HEK293 (cell line): ENCODE measurements at regions not wholly inside any gene's neighbourhood (a gene's known extent, or its start where the extent isn't known, plus 50 kb on each side); places are given as distances from the start of the nearest gene placed in this dataset.

Experiments
- CTCF ChIA-PET: fragments of 350-600 bp; formaldehyde crosslinking; extraction: SDS; loops from one replicate; lab custom pipeline; 2021; ENCODE audit warnings: antibody characterized with exemption; lab: Yijun Ruan, JAX
- POLR2A ChIA-PET: fragments of 300-600 bp; formaldehyde crosslinking; extraction: SDS; loops from one replicate; lab custom pipeline; 2020; ENCODE audit warnings: antibody characterized with exemption, inconsistent platforms; lab: Yijun Ruan, JAX
- H3K27ac ChIP-seq: fragments of 200-500 bp; sonication (Bioruptor generic); 2 replicates; pipeline ENCODE4 v1.5.1; 2014; ENCODE audit warnings: low read depth, low read length, control low read depth, inconsistent platforms; ENCODE audit errors: extremely low read depth
- H3K36me3 ChIP-seq, 2 experiments: fragments of 200-500 bp in 1 of 2; sonication (Bioruptor generic) in 1 of 2; 1 replicate in 1 of 2; 2 replicates in 1 of 2; pipeline ENCODE4 v1.5.1; 2014 to 2017; ENCODE audit warnings: inconsistent platforms in 2 of 2, low read length in 2 of 2; ENCODE audit not compliant: control insufficient read depth in 2 of 2, insufficient read depth in 1 of 2
- H3K4me1 ChIP-seq: fragments of 200-500 bp; sonication (Bioruptor generic); 2 replicates; pipeline ENCODE4 v1.5.1; 2014; ENCODE audit warnings: mild to moderate bottlenecking, low read length, inconsistent platforms; ENCODE audit not compliant: control insufficient read depth, insufficient read depth
- H3K4me3 ChIP-seq: 2 replicates; pipeline ENCODE4 v1.5.1; 2011; ENCODE audit warnings: low read depth, mild to moderate bottlenecking, control low read depth, low read length, moderate library complexity
- H3K9me3 ChIP-seq: fragments of 200-500 bp; sonication (Bioruptor generic); 2 replicates; pipeline ENCODE4 v1.5.1; 2014; ENCODE audit warnings: low read depth, low read length, inconsistent platforms; ENCODE audit not compliant: control insufficient read depth, insufficient read depth
- BCL11A ChIP-seq: fragments of 450-650 bp; formaldehyde crosslinking; IDR thresholded peaks from 2 replicates; pipeline ENCODE4 v1.5.1; 2016; ENCODE audit warnings: low read depth, missing biosample characterization, missing genetic modification characterization
- BCL6B ChIP-seq: fragments of 450-650 bp; formaldehyde crosslinking; IDR thresholded peaks from 2 replicates; pipeline ENCODE4 v1.5.1; 2017; ENCODE audit warnings: missing biosample characterization, missing genetic modification characterization
- KLF16 ChIP-seq: fragments of 450-650 bp; formaldehyde crosslinking; IDR thresholded peaks from 2 replicates; pipeline ENCODE4 v1.5.1; 2017; ENCODE audit warnings: missing biosample characterization, missing genetic modification characterization
- MEIS1 ChIP-seq: sonication (generic); formaldehyde crosslinking; IDR thresholded peaks from 2 replicates; pipeline ENCODE4 v1.8.1; 2022; ENCODE audit warnings: missing genetic modification reagents, mild to moderate bottlenecking, borderline replicate concordance
- MYNN ChIP-seq: fragments of 450-650 bp; formaldehyde crosslinking; IDR thresholded peaks from 2 replicates; pipeline ENCODE4 v1.5.1; 2016; ENCODE audit warnings: missing biosample characterization, missing genetic modification characterization, borderline replicate concordance
- MZF1 ChIP-seq: fragments of 450-650 bp; formaldehyde crosslinking; IDR thresholded peaks from 2 replicates; pipeline ENCODE4 v1.5.1; 2017; ENCODE audit warnings: missing biosample characterization, missing genetic modification characterization, borderline replicate concordance
- OSR2 ChIP-seq: fragments of 450-650 bp; formaldehyde crosslinking; IDR thresholded peaks from 2 replicates; pipeline ENCODE4 v1.5.1; 2016; ENCODE audit warnings: missing biosample characterization, missing genetic modification characterization
- PRDM1 ChIP-seq: fragments of 450-650 bp; formaldehyde crosslinking; IDR thresholded peaks from 2 replicates; pipeline ENCODE4; 2016; ENCODE audit warnings: missing biosample characterization, missing genetic modification characterization
- RBAK ChIP-seq: fragments of 450-650 bp; formaldehyde crosslinking; IDR thresholded peaks from 2 replicates; pipeline ENCODE4 v1.5.1; 2016; ENCODE audit warnings: missing biosample characterization, missing genetic modification characterization
- SETDB1 ChIP-seq: IDR thresholded peaks from one replicate; pipeline ENCODE4 v1.6.1; 2017; ENCODE audit warnings: mild to moderate bottlenecking, low read length, moderate library complexity, mixed read lengths; ENCODE audit not compliant: insufficient read length
- TRIM28 ChIP-seq: IDR thresholded peaks from 2 replicates; pipeline ENCODE4 v1.6.1; 2011; ENCODE audit warnings: low read length, control low read depth, borderline replicate concordance
- ZFP69B ChIP-seq: fragments of 450-650 bp; formaldehyde crosslinking; IDR thresholded peaks from 2 replicates; pipeline ENCODE4 v1.5.1; 2016; ENCODE audit warnings: missing biosample characterization, missing genetic modification characterization
- ZNF10 ChIP-seq: fragments of 450-650 bp; formaldehyde crosslinking; IDR thresholded peaks from 2 replicates; pipeline ENCODE4 v1.5.1; 2017; ENCODE audit warnings: missing biosample characterization, missing genetic modification characterization
- ZNF138 ChIP-seq: fragments of 450-650 bp; formaldehyde crosslinking; IDR thresholded peaks from 2 replicates; pipeline ENCODE4 v1.5.1; 2016; ENCODE audit warnings: missing biosample characterization, missing genetic modification characterization, borderline replicate concordance
- ZNF239 ChIP-seq: fragments of 450-650 bp; formaldehyde crosslinking; IDR thresholded peaks from 2 replicates; pipeline ENCODE4 v1.5.1; 2016; ENCODE audit warnings: missing biosample characterization, missing genetic modification characterization
- ZNF24 ChIP-seq: fragments of 450-650 bp; formaldehyde crosslinking; IDR thresholded peaks from 2 replicates; pipeline ENCODE4 v1.5.1; 2016; ENCODE audit warnings: missing biosample characterization, missing genetic modification characterization
- ZNF26 ChIP-seq: fragments of 450-650 bp; formaldehyde crosslinking; IDR thresholded peaks from 2 replicates; pipeline ENCODE4 v1.5.1; 2016; ENCODE audit warnings: missing biosample characterization, missing genetic modification characterization
- ZNF266 ChIP-seq: fragments of 450-650 bp; formaldehyde crosslinking; IDR thresholded peaks from 2 replicates; pipeline ENCODE4 v1.5.1; 2016; ENCODE audit warnings: missing biosample characterization, missing genetic modification characterization, low read depth
- ZNF513 ChIP-seq: fragments of 450-650 bp; IDR thresholded peaks from 2 replicates; pipeline ENCODE4 v1.5.1; 2018; ENCODE audit warnings: missing biosample characterization, missing genetic modification characterization
- ZNF514 ChIP-seq: fragments of 450-650 bp; formaldehyde crosslinking; IDR thresholded peaks from 2 replicates; pipeline ENCODE4 v1.5.1; 2016; ENCODE audit warnings: missing biosample characterization, missing genetic modification characterization
- ZNF530 ChIP-seq: fragments of 450-650 bp; formaldehyde crosslinking; IDR thresholded peaks from 2 replicates; pipeline ENCODE4 v1.5.1; 2016; ENCODE audit warnings: low read depth, missing biosample characterization, missing genetic modification characterization
- ZNF571 ChIP-seq: fragments of 450-650 bp; formaldehyde crosslinking; IDR thresholded peaks from 2 replicates; pipeline ENCODE4 v1.5.0; 2017; ENCODE audit warnings: missing biosample characterization, missing genetic modification characterization
- ZNF585B ChIP-seq: fragments of 450-650 bp; formaldehyde crosslinking; IDR thresholded peaks from 2 replicates; pipeline ENCODE4 v1.5.1; 2016; ENCODE audit warnings: missing biosample characterization, missing genetic modification characterization
- ZNF654 ChIP-seq: fragments of 450-650 bp; formaldehyde crosslinking; IDR thresholded peaks from 2 replicates; pipeline ENCODE4 v1.5.1; 2016; ENCODE audit warnings: low read depth, missing biosample characterization, missing genetic modification characterization
- ZNF658 ChIP-seq: fragments of 450-650 bp; formaldehyde crosslinking; IDR thresholded peaks from 2 replicates; pipeline ENCODE4; 2016; ENCODE audit warnings: missing biosample characterization, missing genetic modification characterization
- ZNF670 ChIP-seq: fragments of 450-650 bp; formaldehyde crosslinking; IDR thresholded peaks from 2 replicates; pipeline ENCODE4 v1.5.1; 2016; ENCODE audit warnings: missing biosample characterization, missing genetic modification characterization, low read depth
- ZNF677 ChIP-seq: fragments of 450-650 bp; IDR thresholded peaks from 2 replicates; pipeline ENCODE4 v1.5.0; 2018; ENCODE audit warnings: missing biosample characterization, mild to moderate bottlenecking, missing genetic modification characterization, moderate library complexity
- ZNF707 ChIP-seq: fragments of 450-650 bp; formaldehyde crosslinking; IDR thresholded peaks from 2 replicates; pipeline ENCODE4 v1.5.1; 2016; ENCODE audit warnings: missing biosample characterization, missing genetic modification characterization
- TF ChIP-seq, protein P1 (sequence below): fragments of 450-650 bp; formaldehyde crosslinking; IDR thresholded peaks from 2 replicates; pipeline ENCODE4 v1.5.1; 2016; ENCODE audit warnings: missing biosample characterization, missing genetic modification characterization
- TF ChIP-seq, protein P2 (sequence below): fragments of 450-650 bp; formaldehyde crosslinking; IDR thresholded peaks from 2 replicates; pipeline ENCODE4 v1.5.1; 2016; ENCODE audit warnings: missing biosample characterization, missing genetic modification characterization

GRCh38 chr10:16280595-16280994, 156.2 kb upstream of the PTER start:
- TF ChIP-seq BCL11A: no peak
- TF ChIP-seq MYNN (tag by site-specific recombination): no peak
- TF ChIP-seq ZFP69B (tag by site-specific recombination): no peak
- H3K4me1 ChIP-seq: no peaks in the 10 kb centered on the region
- ChIA-PET CTCF (interaction anchor here (0.5 kb wide), 1 partner anchor 167 kb away, joined by 4 read pairs; no protein-coding TSS in a partner anchor), POLR2A (no interaction called here)
- no peaks in the 10 kb centered on the region for H3K9me3 ChIP-seq
- H3K4me3 ChIP-seq: no peak overlapping the region
- H3K36me3 ChIP-seq: no peaks in the 10 kb centered on the region
- no peak overlapping the region for H3K27ac ChIP-seq

DNA sequence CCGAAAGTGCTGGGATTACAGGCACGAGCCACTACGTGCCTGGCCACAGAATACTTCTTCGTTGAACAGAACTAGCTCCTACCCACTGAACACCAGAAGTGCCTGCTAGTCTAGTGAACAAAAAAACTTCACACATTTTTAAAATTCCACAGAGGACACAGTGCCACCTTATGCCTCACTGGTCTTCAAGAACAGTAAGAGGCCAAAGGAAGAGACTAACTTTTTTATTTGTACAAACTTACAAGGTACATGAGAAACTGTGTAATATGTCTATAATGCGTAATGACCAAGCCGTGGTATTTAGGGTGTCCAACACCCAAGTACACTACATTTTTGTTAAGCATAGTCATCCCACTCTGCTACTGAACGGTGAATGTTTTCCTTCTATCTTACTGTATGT, 144.4 kb upstream of the PTER start:
- TF ChIP-seq ZNF10 (tag by site-specific recombination): no peak
- TF ChIP-seq ZNF514: no peak
- no peak for TF ChIP-seq MZF1 (tag by site-specific recombination)
- no peak for TF ChIP-seq OSR2
- no peak for TF ChIP-seq ZNF26 (tag by site-specific recombination)
- no peak for TF ChIP-seq ZNF138 (tag by site-specific recombination)
- TF ChIP-seq RBAK (tag by site-specific recombination): no peak
- no peak for TF ChIP-seq BCL6B (tag by site-specific recombination)
- no peak for TF ChIP-seq ZNF654 (tag by site-specific recombination)
- no peak for TF ChIP-seq ZNF707 (tag by site-specific recombination)
- no peak for TF ChIP-seq ZNF239 (tag by site-specific recombination)
- no peak for TF ChIP-seq MEIS1 (CRISPR knock-in tag)
- no peak for TF ChIP-seq ZNF571
- no peak for TF ChIP-seq ZNF513 (tag by site-specific recombination)
- TF ChIP-seq TRIM28: no peak
- no peak for TF ChIP-seq ZNF670
- H3K4me3 ChIP-seq: no peak overlapping the region
- ChIA-PET CTCF (no interaction called here), POLR2A (no interaction called here)
- H3K9me3 ChIP-seq: no peaks in the 10 kb centered on the region
- H3K4me1 ChIP-seq: no peaks in the 10 kb centered on the region
- no peak overlapping the region for H3K27ac ChIP-seq
- no peaks in the 10 kb centered on the region for H3K36me3 ChIP-seq

- Histone ChIP-seq H3K36me3 (no peaks in the 10 kb centered on the region), H3K4me3 (no peak overlapping the region), H3K4me1 (no peaks in the 10 kb centered on the region), H3K9me3 (no peaks in the 10 kb centered on the region), H3K27ac (no peak overlapping the region)
- CTCF ChIA-PET: no interaction called here
- POLR2A ChIA-PET: no interaction called here
- TF ChIP-seq, protein P1, sequence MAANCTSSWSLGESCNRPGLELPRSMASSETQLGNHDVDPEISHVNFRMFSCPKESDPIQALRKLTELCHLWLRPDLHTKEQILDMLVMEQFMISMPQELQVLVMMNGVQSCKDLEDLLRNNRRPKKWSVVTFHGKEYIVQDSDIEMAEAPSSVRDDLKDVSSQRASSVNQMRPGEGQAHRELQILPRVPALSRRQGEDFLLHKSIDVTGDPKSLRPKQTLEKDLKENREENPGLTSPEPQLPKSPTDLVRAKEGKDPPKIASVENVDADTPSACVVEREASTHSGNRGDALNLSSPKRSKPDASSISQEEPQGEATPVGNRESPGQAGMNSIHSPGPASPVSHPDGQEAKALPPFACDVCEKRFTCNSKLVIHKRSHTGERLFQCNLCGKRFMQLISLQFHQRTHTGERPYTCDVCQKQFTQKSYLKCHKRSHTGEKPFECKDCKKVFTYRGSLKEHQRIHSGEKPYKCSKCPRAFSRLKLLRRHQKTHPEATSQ (tag by site-specific recombination): no peak
- TF ChIP-seq KLF16 (tag by site-specific recombination) (no peak), ZNF585B (no peak), ZNF658 (tag by site-specific recombination) (peak; percentile 68; the same call in 1 of the 2 replicates), SETDB1 (no peak), PRDM1 (tag by site-specific recombination) (peak; percentile 98), ZNF677 (tag by site-specific recombination) (no peak), ZNF266 (tag by site-specific recombination) (no peak; the same call in 1 of the 2 replicates), ZNF530 (tag by site-specific recombination) (peak; percentile 84), ZNF24 (tag by site-specific recombination) (no peak)
- TF ChIP-seq, protein P2, sequence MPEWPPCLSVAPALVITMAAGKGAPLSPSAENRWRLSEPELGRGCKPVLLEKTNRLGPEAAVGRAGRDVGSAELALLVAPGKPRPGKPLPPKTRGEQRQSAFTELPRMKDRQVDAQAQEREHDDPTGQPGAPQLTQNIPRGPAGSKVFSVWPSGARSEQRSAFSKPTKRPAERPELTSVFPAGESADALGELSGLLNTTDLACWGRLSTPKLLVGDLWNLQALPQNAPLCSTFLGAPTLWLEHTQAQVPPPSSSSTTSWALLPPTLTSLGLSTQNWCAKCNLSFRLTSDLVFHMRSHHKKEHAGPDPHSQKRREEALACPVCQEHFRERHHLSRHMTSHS (tag by site-specific recombination): no peak
Measured at GRCh38 chr10:16297069-16297468, 139.7 kb upstream of the PTER start.
